ENCODE measurements at regions not wholly inside any gene's neighbourhood (a gene's known extent, or its start where the extent isn't known, plus 50 kb on each side); places are given as distances from the start of the nearest gene placed in this dataset.

GRCh38 chr6:41489120-41489851 is 56.9 kb upstream of the FOXP4 start:
- peak; percentile 56 for DNase-seq
- Histone ChIP-seq H3K27me3 (replicated peaks in 1 of 7) (peaks cover 0 to 22% (median 0%) of the 10 kb centered on the region in 7 donors), H3K36me3 (no peaks in the 10 kb centered on the region), H3K27ac (no peak overlapping the region), H3K4me1 (peaks cover 0 to 12% (median 2%) of the 10 kb centered on the region in 6 donors), H3K9me3 (no peaks in the 10 kb centered on the region), H3K4me3 (no peak overlapping the region)
- intact Hi-C loops (cut with DNase I; ENCODE audit: low total_unique reads) = no loop called here
- TF ChIP-seq POLR2AphosphoS5 (IDR thresholded peaks at IDR 0.05) (no peak), CTCF (IDR thresholded peaks at IDR 0.05 in 8 of 11, conservative IDR thresholded peaks at IDR 0.05 in 3 of 11) (no peak), POLR2A (IDR thresholded peaks at IDR 0.05) (no peak)
- WGBS, 5 donors = 76 to 89% (median 81%) methylated on average over 16 of the region's 16 CpGs

- no peak overlapping the region for H3K4me3 ChIP-seq
- intact Hi-C loops (cut with DNase I; ENCODE audit: low total_unique reads) = no loop called here
- H3K27ac ChIP-seq = no peak overlapping the region
- H3K27me3 ChIP-seq (replicated peaks in 1 of 7) = peaks cover 0 to 13% (median 0%) of the 10 kb centered on the region in 7 donors
- TF ChIP-seq POLR2A (IDR thresholded peaks at IDR 0.05) (no peak), POLR2AphosphoS5 (IDR thresholded peaks at IDR 0.05) (no peak), CTCF (IDR thresholded peaks at IDR 0.05 in 8 of 11, conservative IDR thresholded peaks at IDR 0.05 in 3 of 11) (no peak)
- DNase-seq = no peak
- WGBS, 5 donors = 45 to 51% (median 50%) methylated on average over 16 of the region's 16 CpGs
- no peaks in the 10 kb centered on the region for H3K9me3 ChIP-seq
- H3K36me3 ChIP-seq = no peaks in the 10 kb centered on the region
- H3K4me1 ChIP-seq = peaks cover 0 to 12% (median 2%) of the 10 kb centered on the region in 6 donors
Observed at GRCh38 chr6:41492261-41492891, 53.8 kb upstream of the FOXP4 start.

- WGBS, 5 donors = 58 to 68% (median 66%) methylated on average over 16 of the region's 16 CpGs
- peaks cover 0 to 13% (median 0%) of the 10 kb centered on the region in 7 donors for H3K27me3 ChIP-seq (replicated peaks in 1 of 7)
Observed at GRCh38 chr6:41494212-41495110, 51.7 kb upstream of the FOXP4 start.

More at GRCh38 chr6:41494212-41495110, 51.7 kb upstream of the FOXP4 start:
- no peaks in the 10 kb centered on the region for H3K36me3 ChIP-seq
- no peak overlapping the region for H3K27ac ChIP-seq
- no peak overlapping the region for H3K4me3 ChIP-seq
- TF ChIP-seq CTCF (IDR thresholded peaks at IDR 0.05 in 8 of 11, conservative IDR thresholded peaks at IDR 0.05 in 3 of 11) (no peak), POLR2A (IDR thresholded peaks at IDR 0.05) (no peak), POLR2AphosphoS5 (IDR thresholded peaks at IDR 0.05) (no peak)
- DNase-seq = no peak
- intact Hi-C loops (cut with DNase I; ENCODE audit: low total_unique reads) = no loop called here
- H3K4me1 ChIP-seq = no peaks in the 10 kb centered on the region
- no peaks in the 10 kb centered on the region for H3K9me3 ChIP-seq

Data from spleen (tissue), 11 donors.